Left lung (tissue), 4 donors: ENCODE measurements at regions not wholly inside any gene's neighbourhood (a gene's known extent, or its start where the extent isn't known, plus 50 kb on each side); places are given as distances from the start of the nearest gene placed in this dataset.

Source experiments
- ATAC-seq: fragments of 200-7000 bp; cut with Tn5 transposase; one replicate; pipeline ENCODE4 v1.9.1; 2020; ENCODE audit warnings: moderate library complexity
- DNase-seq, 4 donors: peaks; one replicate each; pipeline ENCODE4 v3.0.0-alpha.2; 2013 to 2020
- H3K27ac ChIP-seq, 2 donors: fragments of 200-600 bp; sonication (generic) in 1 of 2; one replicate each; pipeline versions ENCODE4 v1.5.0 to v1.8.0; 2020 to 2021
- H3K27me3 ChIP-seq, 2 donors: fragments of 200-600 bp; sonication (generic) in 1 of 2; one replicate each; pipeline versions ENCODE4 v1.5.0 to v1.8.0; 2020 to 2021
- H3K36me3 ChIP-seq, 2 donors: fragments of 200-600 bp; sonication (generic) in 1 of 2; one replicate each; pipeline versions ENCODE4 v1.5.0 to v1.8.0; 2020 to 2021
- H3K4me1 ChIP-seq, 2 donors: fragments of 200-600 bp; one replicate each; pipeline ENCODE4 v1.8.0; 2021
- H3K4me3 ChIP-seq, 2 donors: fragments of 200-600 bp; sonication (generic) in 1 of 2; one replicate each; pipeline versions ENCODE4 v1.5.0 to v1.8.0; 2020 to 2021; ENCODE audit warnings: mild to moderate bottlenecking in 1 of 2
- H3K9me3 ChIP-seq, 2 donors: fragments of 200-600 bp; sonication (generic) in 1 of 2; one replicate each; pipeline versions ENCODE4 v1.5.0 to v1.8.0; 2020 to 2021
- CTCF ChIP-seq, 2 donors: fragments of 200-600 bp; sonication (generic) in 1 of 2; IDR thresholded peaks; one replicate each; pipeline versions ENCODE4 v1.5.0 to v1.8.0; 2021; ENCODE audit warnings: antibody characterized with exemption in 2 of 2
- intact Hi-C, 2 donors: fragments of 100-400 bp; cut with DNase I; formaldehyde crosslinking; loops; one replicate each; pipeline versions ENCODE4 v1.11.2 to v1.14.2; 2022
- donor health status: DM: no; HTN: yes; CAD: no.
- donor health status: DM: no; HTN: no; CAD: no.

DNA sequence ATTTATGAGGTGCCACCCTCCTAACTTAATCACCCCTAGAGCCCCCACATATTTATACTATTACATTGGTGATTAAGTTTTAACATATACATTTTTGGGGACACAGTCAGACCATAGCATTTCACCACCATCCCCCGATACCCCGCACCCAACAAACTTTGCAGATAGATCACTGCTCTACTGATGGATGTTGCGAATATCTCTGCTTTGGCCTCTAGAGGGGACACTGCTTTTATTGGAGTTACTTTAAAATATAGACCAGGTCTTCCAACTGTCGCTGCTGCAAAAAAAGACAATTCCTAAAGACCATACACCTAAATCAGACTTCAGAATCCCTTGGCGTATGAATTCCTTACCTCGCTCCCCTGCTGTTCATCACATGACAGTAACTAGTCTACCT is 115.8 kb upstream of the FSHR start:
- Histone ChIP-seq H3K4me3 (no peak overlapping the region), H3K9me3 (no peaks in the 10 kb centered on the region), H3K4me1 (no peaks in the 10 kb centered on the region), H3K27ac (no peak overlapping the region), H3K36me3 (no peaks in the 10 kb centered on the region), H3K27me3 (no peaks in the 10 kb centered on the region)
- intact Hi-C loops = no loop called here
- ATAC-seq = no peak
- DNase-seq = no peak
- no peak for TF ChIP-seq CTCF (IDR thresholded peaks at IDR 0.05)

DNA sequence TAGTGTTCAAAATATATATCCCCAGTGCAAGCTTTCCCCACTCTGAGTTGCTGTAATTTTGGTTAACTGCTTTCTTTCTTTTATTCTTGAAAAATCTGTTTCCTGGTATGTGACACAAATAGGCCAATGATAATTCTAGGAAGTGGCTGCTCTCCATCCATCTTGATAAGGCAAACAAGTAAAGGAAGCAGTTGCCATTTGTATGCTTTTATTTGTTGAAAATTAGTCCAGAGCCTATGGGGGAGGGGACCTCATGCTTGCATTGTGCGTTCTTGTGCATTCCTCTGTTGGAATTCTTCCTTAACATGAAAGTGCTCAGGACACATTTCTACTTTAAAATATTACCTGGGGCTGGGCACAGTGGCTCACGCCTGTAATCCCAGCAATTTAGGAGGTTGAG is 111.2 kb upstream of the FSHR start:
- H3K27me3 ChIP-seq = no peaks in the 10 kb centered on the region
- no peaks in the 10 kb centered on the region for H3K9me3 ChIP-seq
- no peak overlapping the region for H3K4me3 ChIP-seq
- intact Hi-C loops = no loop called here
- H3K4me1 ChIP-seq = no peaks in the 10 kb centered on the region
- ATAC-seq (peak; percentile 26), DNase-seq (peak in 1 of 4 donors; percentile 13)
- H3K36me3 ChIP-seq = no peaks in the 10 kb centered on the region
- H3K27ac ChIP-seq = peak overlapping the region in 1 of 2 donors; percentile 24
- TF ChIP-seq CTCF (IDR thresholded peaks at IDR 0.05) = no peak

DNA sequence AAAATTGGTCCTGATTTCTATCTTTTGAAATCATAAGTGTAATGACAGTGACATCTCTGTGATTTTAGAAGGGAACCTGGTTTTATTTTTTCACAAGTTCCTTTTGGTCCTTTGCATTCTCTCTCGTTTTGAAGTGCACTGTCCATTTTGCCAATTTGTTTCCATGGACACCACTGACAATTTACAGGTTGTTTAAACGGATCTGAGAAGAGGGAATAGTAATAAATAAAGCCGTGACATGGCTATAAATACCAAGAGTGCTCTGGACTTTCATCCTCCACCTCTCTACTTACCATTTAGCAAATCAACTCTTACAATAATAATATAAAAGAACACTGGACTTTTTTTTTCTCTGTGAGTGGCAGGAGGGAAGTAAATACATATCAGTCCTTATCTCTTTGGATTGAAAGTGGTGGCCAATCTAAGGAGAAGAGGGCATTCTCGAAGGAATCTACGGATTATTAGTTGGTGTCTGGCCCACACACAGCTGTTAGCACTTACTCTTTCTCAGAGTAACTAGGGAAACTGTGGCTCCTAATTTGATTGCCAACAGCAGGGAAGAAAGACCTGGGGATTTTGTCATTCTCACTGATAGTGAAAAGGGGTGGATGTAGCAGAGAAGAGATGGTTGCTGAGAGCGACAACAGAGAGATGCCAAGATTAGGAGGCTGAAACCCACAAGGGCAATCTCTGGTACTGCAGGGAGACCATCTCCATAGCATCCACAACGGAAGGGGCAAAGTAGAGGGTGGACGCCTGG is 108.7 kb upstream of the FSHR start:
- Histone ChIP-seq H3K9me3 (no peaks in the 10 kb centered on the region), H3K27ac (no peak overlapping the region), H3K36me3 (no peaks in the 10 kb centered on the region), H3K27me3 (no peaks in the 10 kb centered on the region), H3K4me3 (no peak overlapping the region), H3K4me1 (no peaks in the 10 kb centered on the region)
- TF ChIP-seq CTCF (IDR thresholded peaks at IDR 0.05) = no peak
- DNase-seq (no peak), ATAC-seq (no peak)
- intact Hi-C loops = no loop called here

DNA sequence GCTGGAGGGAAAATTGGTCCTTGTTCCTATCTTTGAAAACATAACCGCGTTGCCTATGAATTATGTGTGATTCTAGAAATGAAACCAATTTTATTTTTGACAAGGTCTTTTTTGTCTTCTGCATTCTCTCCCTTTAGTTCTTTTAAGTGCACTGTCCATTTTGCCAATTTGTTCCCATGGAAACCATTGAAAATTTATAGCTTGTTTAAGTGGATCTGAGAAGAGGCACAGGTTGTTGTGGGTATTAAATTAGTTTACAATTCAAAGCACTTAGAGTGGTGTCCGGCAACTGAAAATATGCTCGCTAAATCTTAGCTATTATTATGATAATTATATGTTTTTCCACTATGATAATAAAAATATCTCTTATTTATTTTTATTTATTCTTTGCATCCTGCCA is 107.5 kb upstream of the FSHR start:
- H3K4me3 ChIP-seq = no peak overlapping the region
- H3K27me3 ChIP-seq = no peaks in the 10 kb centered on the region
- ATAC-seq (no peak), DNase-seq (no peak)
- H3K9me3 ChIP-seq = no peaks in the 10 kb centered on the region
- H3K27ac ChIP-seq = no peak overlapping the region
- H3K4me1 ChIP-seq = no peaks in the 10 kb centered on the region
- H3K36me3 ChIP-seq = no peaks in the 10 kb centered on the region
- intact Hi-C loops = no loop called here
- no peak for TF ChIP-seq CTCF (IDR thresholded peaks at IDR 0.05)

DNA sequence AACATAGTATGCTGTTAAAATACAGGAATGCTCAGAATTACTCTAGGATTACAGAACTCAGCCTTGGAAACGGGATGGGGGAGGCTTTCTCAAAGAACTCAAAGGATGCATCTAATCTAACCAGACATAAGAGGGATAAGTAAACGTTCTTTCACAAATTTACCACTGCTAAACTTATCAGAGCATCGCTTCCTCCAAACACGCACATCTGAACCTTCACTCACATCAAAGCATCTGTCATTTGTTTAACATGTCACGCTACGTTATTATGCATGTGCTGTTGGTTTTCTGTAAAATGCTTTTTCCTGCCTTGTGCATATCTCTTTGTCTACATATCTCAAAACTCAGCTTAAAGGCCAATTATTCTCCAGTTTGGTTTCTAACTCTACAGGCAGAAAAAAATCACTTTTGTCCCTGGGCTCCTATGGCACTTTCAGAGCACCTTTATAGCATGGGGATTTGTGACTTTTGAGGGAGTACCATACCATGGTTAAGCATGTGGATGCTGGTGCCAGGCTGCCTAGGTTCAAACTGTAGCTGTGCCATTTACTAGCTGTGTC is 106.7 kb upstream of the FSHR start:
- Histone ChIP-seq H3K36me3 (no peaks in the 10 kb centered on the region), H3K27me3 (no peaks in the 10 kb centered on the region), H3K4me3 (no peak overlapping the region), H3K9me3 (no peaks in the 10 kb centered on the region), H3K4me1 (no peaks in the 10 kb centered on the region), H3K27ac (no peak overlapping the region)
- intact Hi-C loops = no loop called here
- no peak for TF ChIP-seq CTCF (IDR thresholded peaks at IDR 0.05)
- DNase-seq = no peak
- ATAC-seq = no peak
